ENCODE measurements at regions not wholly inside any gene's neighbourhood (a gene's known extent, or its start where the extent isn't known, plus 50 kb on each side); places are given as distances from the start of the nearest gene placed in this dataset.

GRCh38 chr14:50010752-50011151 is 105.6 kb downstream of the VCPKMT start:
- DNase-seq (ENCODE audit: low read depth), result no peak
- H3K4me3 ChIP-seq (ENCODE audit: low read depth, low read length), result no peak overlapping the region
- TF ChIP-seq, protein P1, sequence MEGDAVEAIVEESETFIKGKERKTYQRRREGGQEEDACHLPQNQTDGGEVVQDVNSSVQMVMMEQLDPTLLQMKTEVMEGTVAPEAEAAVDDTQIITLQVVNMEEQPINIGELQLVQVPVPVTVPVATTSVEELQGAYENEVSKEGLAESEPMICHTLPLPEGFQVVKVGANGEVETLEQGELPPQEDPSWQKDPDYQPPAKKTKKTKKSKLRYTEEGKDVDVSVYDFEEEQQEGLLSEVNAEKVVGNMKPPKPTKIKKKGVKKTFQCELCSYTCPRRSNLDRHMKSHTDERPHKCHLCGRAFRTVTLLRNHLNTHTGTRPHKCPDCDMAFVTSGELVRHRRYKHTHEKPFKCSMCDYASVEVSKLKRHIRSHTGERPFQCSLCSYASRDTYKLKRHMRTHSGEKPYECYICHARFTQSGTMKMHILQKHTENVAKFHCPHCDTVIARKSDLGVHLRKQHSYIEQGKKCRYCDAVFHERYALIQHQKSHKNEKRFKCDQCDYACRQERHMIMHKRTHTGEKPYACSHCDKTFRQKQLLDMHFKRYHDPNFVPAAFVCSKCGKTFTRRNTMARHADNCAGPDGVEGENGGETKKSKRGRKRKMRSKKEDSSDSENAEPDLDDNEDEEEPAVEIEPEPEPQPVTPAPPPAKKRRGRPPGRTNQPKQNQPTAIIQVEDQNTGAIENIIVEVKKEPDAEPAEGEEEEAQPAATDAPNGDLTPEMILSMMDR (IDR thresholded peaks at IDR 0.05; ENCODE audit: control insufficient read depth, extremely low read depth, insufficient read depth), result no peak

DNA sequence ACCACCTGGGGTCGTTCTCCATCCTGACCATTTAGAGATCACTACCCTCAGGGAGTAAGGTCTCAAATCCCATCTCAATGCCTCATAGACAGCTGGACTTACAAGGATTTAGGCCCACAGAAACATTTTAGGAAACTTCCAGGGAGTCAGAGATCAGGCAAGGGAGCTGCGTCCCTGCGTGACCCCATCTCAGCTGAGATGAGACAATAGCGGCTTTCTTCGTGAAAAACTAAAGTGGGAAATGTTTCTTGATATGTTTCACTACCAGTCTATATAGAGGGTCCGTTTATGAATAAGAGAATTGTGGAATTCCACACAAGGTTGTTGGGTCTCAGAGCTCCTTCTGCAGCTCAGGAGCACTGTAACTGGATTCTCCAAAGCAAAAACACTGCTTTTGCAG is 105.1 kb downstream of the VCPKMT start:
- H3K4me3 ChIP-seq (ENCODE audit: low read depth, low read length), result no peak overlapping the region
- no peak for DNase-seq (ENCODE audit: low read depth)
- TF ChIP-seq, protein P1 (IDR thresholded peaks at IDR 0.05; ENCODE audit: control insufficient read depth, extremely low read depth, insufficient read depth), result no peak

GRCh38 chr14:50012644-50013043 is 103.7 kb downstream of the VCPKMT start:
- TF ChIP-seq, protein P1 (IDR thresholded peaks at IDR 0.05; ENCODE audit: control insufficient read depth, extremely low read depth, insufficient read depth), result no peak
- no peak for DNase-seq (ENCODE audit: low read depth)
- H3K4me3 ChIP-seq (ENCODE audit: low read depth, low read length), result no peak overlapping the region

DNA sequence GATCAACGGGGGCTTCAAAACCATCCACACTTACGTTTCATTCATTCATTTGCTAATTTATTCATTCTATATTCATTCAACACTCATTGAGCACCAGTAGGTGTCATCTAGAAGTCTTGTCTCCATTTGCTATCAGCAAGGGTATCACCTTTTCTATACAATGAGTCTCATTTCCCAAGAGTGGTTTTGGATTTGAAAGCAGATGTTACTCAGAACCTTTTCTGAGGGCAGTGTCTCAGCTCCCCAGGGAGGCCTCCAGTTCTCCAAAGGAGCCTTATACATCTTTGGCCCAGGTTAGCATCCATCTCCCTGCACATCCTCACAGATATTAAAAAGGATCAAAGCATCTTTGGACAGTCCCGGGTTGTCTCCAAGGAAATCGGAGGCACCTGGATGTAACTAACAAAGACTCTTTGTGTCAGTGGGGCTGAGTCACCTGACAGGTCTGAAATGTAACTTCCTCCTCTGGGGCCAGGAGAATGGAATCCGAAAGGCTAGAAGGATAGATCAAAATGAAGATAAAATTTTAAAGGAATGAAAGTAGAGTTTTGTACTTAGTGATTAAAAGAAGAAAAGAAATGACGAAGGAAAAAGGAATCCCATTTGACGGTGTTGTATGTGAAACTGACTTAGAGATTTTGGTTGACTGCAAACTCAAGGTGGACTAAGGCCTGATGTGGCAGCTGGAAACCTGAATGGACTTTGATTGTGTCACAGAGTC is 103.0 kb downstream of the VCPKMT start:
- DNase-seq (ENCODE audit: low read depth), result no peak
- TF ChIP-seq, protein P1 (IDR thresholded peaks at IDR 0.05; ENCODE audit: control insufficient read depth, extremely low read depth, insufficient read depth), result no peak
- H3K4me3 ChIP-seq (ENCODE audit: low read depth, low read length), result no peak overlapping the region

GRCh38 chr14:50013934-50014333 is 102.4 kb downstream of the VCPKMT start:
- TF ChIP-seq, protein P1 (IDR thresholded peaks at IDR 0.05; ENCODE audit: control insufficient read depth, extremely low read depth, insufficient read depth), result no peak
- no peak overlapping the region for H3K4me3 ChIP-seq (ENCODE audit: low read depth, low read length)
- no peak for DNase-seq (ENCODE audit: low read depth)

DNA sequence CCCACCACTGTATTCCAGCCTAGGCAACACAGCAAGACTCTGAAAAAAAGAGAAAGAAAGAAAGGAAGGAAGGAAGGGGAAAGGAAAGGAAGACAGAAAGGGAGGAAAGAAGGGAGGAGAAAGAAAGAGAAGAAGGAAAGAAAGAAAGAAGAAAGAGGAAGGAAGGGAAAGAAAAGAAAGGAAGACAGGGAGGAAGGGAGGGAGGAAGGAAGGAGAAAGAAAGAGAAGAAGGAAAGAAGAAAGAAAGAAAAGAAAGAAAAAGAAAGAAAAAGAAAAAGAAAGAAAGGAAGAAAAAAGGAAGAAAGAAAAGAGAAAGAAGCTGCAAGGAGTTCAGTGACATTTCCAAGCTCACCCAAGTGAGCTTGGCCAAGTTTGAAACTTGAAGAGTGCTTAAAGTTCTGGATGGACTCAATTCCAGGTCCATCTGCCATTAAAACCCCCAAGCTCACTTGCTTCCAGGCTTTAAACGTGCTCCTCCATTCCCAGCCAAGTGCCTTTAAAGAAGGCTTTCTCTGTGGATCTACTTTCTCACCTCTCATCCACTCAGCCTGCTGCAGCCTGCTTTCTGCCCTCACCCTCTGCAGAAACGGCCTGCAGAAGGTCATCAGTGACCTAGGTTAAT is 101.5 kb downstream of the VCPKMT start:
- DNase-seq (ENCODE audit: low read depth), result no peak
- TF ChIP-seq, protein P1 (IDR thresholded peaks at IDR 0.05; ENCODE audit: control insufficient read depth, extremely low read depth, insufficient read depth), result no peak
- no peak overlapping the region for H3K4me3 ChIP-seq (ENCODE audit: low read depth, low read length)

All from LNCaP clone FGC (cell line).